Activated CD4-positive, alpha-beta T cell treated with anti-CD3 and anti-CD28 coated beads, Interleukin-2, amount 10 ng/mL, durations not matched to agents 7 days and 5 days (primary cell): ENCODE measurements at regions not wholly inside any gene's neighbourhood (a gene's known extent, or its start where the extent isn't known, plus 50 kb on each side); places are given as distances from the start of the nearest gene placed in this dataset.

Experiments used
- CTCF ChIA-PET: fragments of 350-600 bp; sonication (Branson Sonifier 250); formaldehyde crosslinking; loops from one replicate; lab custom pipeline; 2021; ENCODE audit warnings: antibody characterized with exemption; lab: Charles Lee
- POLR2A ChIA-PET: fragments of 350-600 bp; sonication (Branson Sonifier 250); formaldehyde crosslinking; loops from one replicate; lab custom pipeline; 2021; ENCODE audit warnings: antibody characterized with exemption; lab: Charles Lee
- DNase-seq: peaks from one replicate; pipeline ENCODE4 v3.0.0-alpha.2; 2020
- H3K27ac Mint-ChIP-seq: one replicate; pipeline ENCODE4 v1.8.0; 2021; ENCODE audit warnings: mild to moderate bottlenecking, moderate library complexity, mixed read lengths
- H3K27me3 Mint-ChIP-seq: one replicate; pipeline ENCODE4 v1.8.0; 2021; ENCODE audit warnings: mixed read lengths
- H3K36me3 Mint-ChIP-seq: one replicate; pipeline ENCODE4 v1.8.0; 2021; ENCODE audit warnings: low read depth, mixed read lengths
- H3K4me1 Mint-ChIP-seq: one replicate; pipeline ENCODE4 v1.8.0; 2021; ENCODE audit warnings: mixed read lengths
- H3K4me3 Mint-ChIP-seq: one replicate; pipeline ENCODE4 v1.8.0; 2021; ENCODE audit warnings: mild to moderate bottlenecking, moderate library complexity, mixed read lengths
- H3K9me3 Mint-ChIP-seq: one replicate; pipeline ENCODE4 v1.8.0; 2021; ENCODE audit warnings: mixed read lengths

DNA sequence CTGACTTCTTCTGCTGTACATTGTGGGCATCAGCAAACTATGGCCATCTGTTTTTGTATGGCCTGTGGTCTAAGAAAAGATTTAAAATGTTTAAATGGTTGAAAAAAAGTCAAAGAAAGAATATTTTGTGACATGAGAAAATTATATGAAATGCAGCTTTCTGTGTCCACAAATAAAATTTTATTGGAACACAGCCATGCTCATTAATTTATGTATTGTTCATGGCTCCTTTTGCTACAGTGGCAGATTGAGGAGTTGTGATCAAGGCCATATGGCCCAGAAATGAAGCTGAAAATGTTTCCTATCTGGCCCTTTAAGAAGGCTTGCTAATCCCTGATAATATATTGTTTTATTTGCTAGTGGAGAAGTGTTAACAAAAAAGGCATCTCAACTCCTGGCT is 162.0 kb downstream of the SLC4A3 start:
- DNase-seq = no peak
- CTCF ChIA-PET = no interaction called here
- no peaks in the 10 kb centered on the region for H3K9me3 Mint-ChIP-seq
- no peaks in the 10 kb centered on the region for H3K36me3 Mint-ChIP-seq
- H3K27ac Mint-ChIP-seq = no peak overlapping the region
- no peaks in the 10 kb centered on the region for H3K4me1 Mint-ChIP-seq
- POLR2A ChIA-PET = no interaction called here
- H3K4me3 Mint-ChIP-seq = no peak overlapping the region
- no peaks in the 10 kb centered on the region for H3K27me3 Mint-ChIP-seq

- Mint-ChIP-seq H3K4me1 (no peaks in the 10 kb centered on the region), H3K27ac (no peak overlapping the region), H3K9me3 (no peaks in the 10 kb centered on the region), H3K36me3 (no peaks in the 10 kb centered on the region), H3K4me3 (no peak overlapping the region), H3K27me3 (no peaks in the 10 kb centered on the region)
- no peak for DNase-seq
- ChIA-PET CTCF (interaction anchor here (0.8 kb wide), 1 partner anchor 127 kb away, joined by 3 read pairs; no protein-coding TSS in a partner anchor), POLR2A (no interaction called here)
Observed at GRCh38 chr2:219792446-219792845, 165.0 kb downstream of the SLC4A3 start.

GRCh38 chr2:219798430-219798829 is 171.0 kb downstream of the SLC4A3 start:
- H3K27ac Mint-ChIP-seq = no peak overlapping the region
- no peaks in the 10 kb centered on the region for H3K9me3 Mint-ChIP-seq
- ChIA-PET CTCF (no interaction called here), POLR2A (no interaction called here)
- no peak overlapping the region for H3K4me3 Mint-ChIP-seq
- H3K36me3 Mint-ChIP-seq = no peaks in the 10 kb centered on the region
- no peaks in the 10 kb centered on the region for H3K4me1 Mint-ChIP-seq
- H3K27me3 Mint-ChIP-seq = no peaks in the 10 kb centered on the region
- no peak for DNase-seq

- Mint-ChIP-seq H3K27me3 (peaks cover 2% of the 10 kb centered on the region), H3K4me1 (no peaks in the 10 kb centered on the region), H3K9me3 (no peaks in the 10 kb centered on the region), H3K4me3 (no peak overlapping the region), H3K36me3 (no peaks in the 10 kb centered on the region), H3K27ac (no peak overlapping the region)
- CTCF ChIA-PET = no interaction called here
- DNase-seq = no peak
- POLR2A ChIA-PET = no interaction called here
Observed at GRCh38 chr2:219803294-219803693, 175.9 kb downstream of the SLC4A3 start.

GRCh38 chr2:219810895-219811294 is 183.5 kb downstream of the SLC4A3 start:
- Mint-ChIP-seq H3K4me1 (no peaks in the 10 kb centered on the region), H3K9me3 (peaks cover 8% of the 10 kb centered on the region), H3K36me3 (no peaks in the 10 kb centered on the region), H3K4me3 (no peak overlapping the region), H3K27ac (no peak overlapping the region), H3K27me3 (peaks cover 2% of the 10 kb centered on the region)
- ChIA-PET POLR2A (no interaction called here), CTCF (no interaction called here)
- no peak for DNase-seq

DNA sequence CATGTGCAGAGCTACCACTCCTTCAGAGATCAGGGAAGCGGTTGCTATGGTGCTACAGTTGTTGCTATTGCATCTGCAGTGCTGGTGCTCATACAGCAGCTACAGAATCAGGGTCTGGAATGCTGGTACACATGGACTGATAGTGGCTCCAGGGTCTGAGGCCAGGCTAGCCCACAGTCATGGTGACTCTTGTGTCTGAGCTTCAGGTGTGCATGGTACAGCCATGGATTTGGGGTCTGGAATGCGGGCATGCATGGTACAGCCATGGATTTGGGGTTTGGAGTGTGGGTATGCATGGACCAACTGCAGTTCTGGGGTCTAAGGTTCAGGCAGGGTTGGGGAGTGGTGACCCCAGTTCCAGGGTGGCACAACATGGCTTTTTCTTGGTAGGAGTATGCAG is 185.2 kb downstream of the SLC4A3 start:
- Mint-ChIP-seq H3K36me3 (no peaks in the 10 kb centered on the region), H3K4me3 (no peak overlapping the region), H3K4me1 (no peaks in the 10 kb centered on the region), H3K27me3 (no peaks in the 10 kb centered on the region), H3K9me3 (peaks cover 8% of the 10 kb centered on the region), H3K27ac (no peak overlapping the region)
- CTCF ChIA-PET = no interaction called here
- POLR2A ChIA-PET = no interaction called here
- no peak for DNase-seq

- ChIA-PET CTCF (no interaction called here), POLR2A (no interaction called here)
- Mint-ChIP-seq H3K4me1 (no peaks in the 10 kb centered on the region), H3K27me3 (peaks cover 1% of the 10 kb centered on the region), H3K4me3 (no peak overlapping the region), H3K36me3 (no peaks in the 10 kb centered on the region), H3K27ac (no peak overlapping the region), H3K9me3 (peaks cover 9% of the 10 kb centered on the region)
- no peak for DNase-seq
Observed at GRCh38 chr2:219820767-219821166, 193.3 kb downstream of the SLC4A3 start.

DNA sequence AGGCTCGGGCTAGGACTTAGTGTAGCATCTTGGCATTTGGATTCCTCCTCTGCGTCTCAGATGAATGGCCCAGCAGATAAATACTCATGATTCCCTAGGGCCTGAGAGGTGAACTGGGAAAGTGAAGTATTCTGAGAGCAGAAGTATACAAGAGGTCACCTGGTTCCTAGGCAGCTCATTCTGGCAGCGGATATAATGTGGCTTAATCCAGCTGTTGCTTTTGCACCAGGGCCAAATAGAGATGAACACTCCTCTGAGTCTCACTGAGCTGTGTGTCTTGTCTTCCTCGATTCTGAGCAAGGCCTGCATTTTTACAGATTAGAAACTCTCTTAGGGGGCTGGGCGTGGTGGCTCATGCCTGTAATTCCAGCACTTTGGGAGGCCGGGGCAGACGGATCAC is 196.1 kb downstream of the SLC4A3 start:
- CTCF ChIA-PET = no interaction called here

GRCh38 chr2:219824996-219825395 is 197.6 kb downstream of the SLC4A3 start:
- no peak for DNase-seq
- no peaks in the 10 kb centered on the region for H3K36me3 Mint-ChIP-seq
- ChIA-PET CTCF (no interaction called here), POLR2A (no interaction called here)
- H3K27me3 Mint-ChIP-seq = peaks cover 1% of the 10 kb centered on the region
- H3K4me3 Mint-ChIP-seq = no peak overlapping the region
- H3K4me1 Mint-ChIP-seq = no peaks in the 10 kb centered on the region
- H3K9me3 Mint-ChIP-seq = peaks cover 2% of the 10 kb centered on the region
- H3K27ac Mint-ChIP-seq = no peak overlapping the region

More for the DNA sequence above, 196.1 kb downstream of the SLC4A3 start:
- H3K36me3 Mint-ChIP-seq = no peaks in the 10 kb centered on the region
- H3K27ac Mint-ChIP-seq = no peak overlapping the region
- peaks cover 1% of the 10 kb centered on the region for H3K27me3 Mint-ChIP-seq
- DNase-seq = no peak
- peaks cover 7% of the 10 kb centered on the region for H3K9me3 Mint-ChIP-seq
- H3K4me1 Mint-ChIP-seq = no peaks in the 10 kb centered on the region
- H3K4me3 Mint-ChIP-seq = no peak overlapping the region
- POLR2A ChIA-PET = no interaction called here

GRCh38 chr2:219828127-219828526 is 200.7 kb downstream of the SLC4A3 start:
- Mint-ChIP-seq H3K27ac (no peak overlapping the region), H3K9me3 (no peaks in the 10 kb centered on the region), H3K4me3 (no peak overlapping the region), H3K4me1 (no peaks in the 10 kb centered on the region), H3K36me3 (no peaks in the 10 kb centered on the region), H3K27me3 (no peaks in the 10 kb centered on the region)
- DNase-seq = no peak
- ChIA-PET POLR2A (no interaction called here), CTCF (no interaction called here)

- Mint-ChIP-seq H3K9me3 (no peaks in the 10 kb centered on the region), H3K36me3 (no peaks in the 10 kb centered on the region), H3K4me3 (no peak overlapping the region), H3K4me1 (no peaks in the 10 kb centered on the region), H3K27ac (no peak overlapping the region), H3K27me3 (no peaks in the 10 kb centered on the region)
- ChIA-PET POLR2A (no interaction called here), CTCF (interaction anchor here (0.6 kb wide), 1 partner anchor 65 kb away, joined by 3 read pairs; no protein-coding TSS in a partner anchor)
- DNase-seq = no peak
Observed at GRCh38 chr2:219829667-219830352, 202.4 kb downstream of the SLC4A3 start.

DNA sequence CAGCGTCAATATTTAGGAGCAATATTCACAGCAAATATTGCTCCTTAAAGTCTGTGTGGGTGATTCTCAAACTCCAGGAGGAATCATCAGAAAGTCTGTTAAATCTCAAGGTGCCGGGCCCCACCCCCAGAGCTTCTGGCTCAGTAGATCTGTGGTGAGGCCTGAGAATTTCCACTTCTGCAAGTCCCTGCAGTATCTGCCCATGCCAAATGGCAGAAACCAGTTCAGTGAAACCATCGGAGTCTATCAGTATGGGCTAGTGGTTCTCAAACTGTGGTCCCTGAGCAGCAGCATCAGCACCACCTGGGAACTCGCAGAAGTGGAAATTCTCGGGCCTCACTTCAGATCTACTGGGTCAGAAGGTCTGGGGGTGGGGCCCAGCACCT is 202.9 kb downstream of the SLC4A3 start:
- no peak overlapping the region for H3K4me3 Mint-ChIP-seq
- H3K9me3 Mint-ChIP-seq = no peaks in the 10 kb centered on the region
- DNase-seq = no peak
- H3K27ac Mint-ChIP-seq = no peak overlapping the region
- no peaks in the 10 kb centered on the region for H3K27me3 Mint-ChIP-seq
- no peaks in the 10 kb centered on the region for H3K36me3 Mint-ChIP-seq
- POLR2A ChIA-PET = no interaction called here
- H3K4me1 Mint-ChIP-seq = no peaks in the 10 kb centered on the region
- CTCF ChIA-PET = interaction anchor here (0.6 kb wide), 1 partner anchor 64 kb away, joined by 3 read pairs; no protein-coding TSS in a partner anchor

DNA sequence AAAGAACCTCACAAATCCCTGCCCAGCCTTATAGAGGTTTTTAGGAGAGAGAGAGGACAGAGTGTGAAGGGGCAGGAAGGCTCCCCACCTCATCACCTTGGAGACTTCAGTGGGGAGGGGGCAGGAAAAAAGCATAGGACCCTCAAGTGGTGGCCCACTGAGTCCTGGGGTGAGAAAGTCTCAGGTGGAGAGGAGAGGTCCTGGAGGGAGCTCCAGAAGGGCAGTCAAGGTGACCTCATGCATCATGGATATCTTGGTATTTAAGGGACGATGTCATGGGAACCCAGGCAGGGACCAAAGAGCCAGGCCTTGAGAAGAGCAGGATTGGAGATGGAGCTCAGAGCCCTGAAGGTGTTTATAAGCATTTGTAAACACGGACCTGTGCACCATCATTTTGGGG is 204.5 kb downstream of the SLC4A3 start:
- no peak for DNase-seq
- no peak overlapping the region for H3K4me3 Mint-ChIP-seq
- no peak overlapping the region for H3K27ac Mint-ChIP-seq
- CTCF ChIA-PET = no interaction called here
- no peaks in the 10 kb centered on the region for H3K9me3 Mint-ChIP-seq
- H3K4me1 Mint-ChIP-seq = no peaks in the 10 kb centered on the region
- no peaks in the 10 kb centered on the region for H3K27me3 Mint-ChIP-seq
- POLR2A ChIA-PET = no interaction called here
- no peaks in the 10 kb centered on the region for H3K36me3 Mint-ChIP-seq

DNA sequence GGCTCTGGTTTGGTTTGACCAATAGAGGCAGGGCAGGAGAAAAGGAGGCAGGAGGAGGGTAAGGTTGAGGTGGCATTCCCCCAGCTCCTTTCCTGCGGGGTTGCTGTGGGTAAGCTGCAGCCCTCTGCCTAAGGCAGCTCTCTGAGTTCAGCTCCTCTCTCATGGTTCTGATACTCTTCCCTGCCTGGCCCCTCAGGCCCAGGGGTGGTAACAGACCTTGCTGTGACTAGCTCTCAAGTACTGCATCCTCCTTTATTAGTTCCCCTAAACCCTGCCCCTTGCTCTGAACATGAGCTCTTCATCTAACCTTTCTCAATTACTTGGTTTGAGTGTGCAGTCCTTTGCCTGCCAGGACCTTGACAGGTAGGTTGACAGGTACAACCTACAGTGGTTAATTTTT is 205.5 kb downstream of the SLC4A3 start:
- Mint-ChIP-seq H3K36me3 (no peaks in the 10 kb centered on the region), H3K4me1 (no peaks in the 10 kb centered on the region), H3K9me3 (no peaks in the 10 kb centered on the region), H3K4me3 (no peak overlapping the region), H3K27me3 (no peaks in the 10 kb centered on the region), H3K27ac (no peak overlapping the region)
- DNase-seq = no peak
- ChIA-PET CTCF (interaction anchor here (1.5 kb wide), 1 partner anchor 50 kb away, joined by 3 read pairs; no protein-coding TSS in a partner anchor), POLR2A (no interaction called here)
